Gastroesophageal sphincter (tissue), 3 donors: ENCODE measurements at regions not wholly inside any gene's neighbourhood (a gene's known extent, or its start where the extent isn't known, plus 50 kb on each side); places are given as distances from the start of the nearest gene placed in this dataset.

ENCODE experiments used
- CTCF ChIP-seq, 4 experiments: fragments of 200-600 bp in 2 of 4; fragments of 450-650 bp in 2 of 4; sonication (generic) in 1 of 4; IDR thresholded peaks; one replicate each; pipeline ENCODE4 v1.5.1; 2017 to 2019; ENCODE audit warnings: antibody characterized with exemption in 4 of 4, mild to moderate bottlenecking in 2 of 4, moderate library complexity in 2 of 4
- POLR2A ChIP-seq, 2 donors: fragments of 450-650 bp; IDR thresholded peaks; one replicate each; pipeline ENCODE4 v1.6.1; 2017; ENCODE audit warnings: antibody characterized with exemption in 2 of 2, mild to moderate bottlenecking in 2 of 2, moderate library complexity in 1 of 2
- POLR2AphosphoS5 ChIP-seq: sonication (generic); formaldehyde crosslinking; IDR thresholded peaks from one replicate; pipeline ENCODE4 v1.6.1; 2017; ENCODE audit warnings: antibody characterized with exemption

- no peak for TF ChIP-seq POLR2AphosphoS5
- no peak for TF ChIP-seq CTCF (IDR thresholded peaks at IDR 0.05)
- no peak for TF ChIP-seq POLR2A (IDR thresholded peaks at IDR 0.05)
Measured at GRCh38 chr16:52963855-52964242, 88.8 kb downstream of the CHD9NB start.
